ENCODE measurements at regions not wholly inside any gene's neighbourhood (a gene's known extent, or its start where the extent isn't known, plus 50 kb on each side); places are given as distances from the start of the nearest gene placed in this dataset.
"Not testable (repeated sequence)": the region's sequence is repeated elsewhere in the genome, so short reads cannot be mapped to it uniquely, and the experiment has no call there.

GRCh38 chr5:174526177-174526576 lies 198.2 kb upstream of the MSX2 start:
- no peak for ATAC-seq
- Mint-ChIP-seq H3K27me3 (peaks cover 13% of the 10 kb centered on the region), H3K36me3 (ENCODE audit: low read depth) (no peaks in the 10 kb centered on the region), H3K9me3 (ENCODE audit: low read depth) (peaks cover 2% of the 10 kb centered on the region), H3K27ac (no peak overlapping the region), H3K4me3 (no peak overlapping the region), H3K4me1 (no peaks in the 10 kb centered on the region)
- no peak for DNase-seq
- ChIA-PET POLR2A (no interaction called here), CTCF (no interaction called here)
- intact Hi-C loops (cut with DNase I, micrococcal nuclease), result no loop called here

- Mint-ChIP-seq H3K4me3 (no peak overlapping the region), H3K36me3 (ENCODE audit: low read depth) (no peaks in the 10 kb centered on the region), H3K27me3 (peaks cover 15% of the 10 kb centered on the region), H3K4me1 (peaks cover 4% of the 10 kb centered on the region), H3K9me3 (ENCODE audit: low read depth) (no peaks in the 10 kb centered on the region), H3K27ac (no peak overlapping the region)
- CTCF ChIA-PET, result no interaction called here
- POLR2A ChIA-PET, result no interaction called here
- intact Hi-C loops (cut with DNase I, micrococcal nuclease), result no loop called here
- ATAC-seq, result no peak
- no peak for DNase-seq
Observed at GRCh38 chr5:174527916-174528540, 196.4 kb upstream of the MSX2 start.

GRCh38 chr5:174528821-174529544 lies 195.4 kb upstream of the MSX2 start:
- H3K4me3 Mint-ChIP-seq, result no peak overlapping the region
- ChIA-PET CTCF (no interaction called here), POLR2A (no interaction called here)
- peaks cover 13% of the 10 kb centered on the region for H3K27me3 Mint-ChIP-seq
- no peak overlapping the region for H3K27ac Mint-ChIP-seq
- peaks cover 4% of the 10 kb centered on the region for H3K4me1 Mint-ChIP-seq
- no peaks in the 10 kb centered on the region for H3K9me3 Mint-ChIP-seq (ENCODE audit: low read depth)
- no peak for DNase-seq
- H3K36me3 Mint-ChIP-seq (ENCODE audit: low read depth), result no peaks in the 10 kb centered on the region
- intact Hi-C loops (cut with DNase I, micrococcal nuclease), result no loop called here
- no peak for ATAC-seq

GRCh38 chr5:174529925-174530681 lies 194.3 kb upstream of the MSX2 start:
- Mint-ChIP-seq H3K36me3 (ENCODE audit: low read depth) (no peaks in the 10 kb centered on the region), H3K9me3 (ENCODE audit: low read depth) (no peaks in the 10 kb centered on the region), H3K4me1 (peaks cover 4% of the 10 kb centered on the region), H3K27me3 (peaks cover 13% of the 10 kb centered on the region), H3K27ac (no peak overlapping the region), H3K4me3 (no peak overlapping the region)
- ATAC-seq (no peak), DNase-seq (no peak)
- intact Hi-C loops (cut with DNase I, micrococcal nuclease), result no loop called here
- ChIA-PET POLR2A (no interaction called here), CTCF (no interaction called here)

GRCh38 chr5:174531782-174532191 lies 192.6 kb upstream of the MSX2 start:
- Mint-ChIP-seq H3K27ac (no peak overlapping the region), H3K27me3 (peaks cover 11% of the 10 kb centered on the region), H3K36me3 (ENCODE audit: low read depth) (no peaks in the 10 kb centered on the region), H3K4me3 (no peak overlapping the region), H3K4me1 (peaks cover 4% of the 10 kb centered on the region), H3K9me3 (ENCODE audit: low read depth) (no peaks in the 10 kb centered on the region)
- ChIA-PET CTCF (no interaction called here), POLR2A (no interaction called here)
- intact Hi-C loops (cut with DNase I, micrococcal nuclease), result no loop called here
- DNase-seq (no peak), ATAC-seq (no peak)

- DNase-seq (peak; percentile 61), ATAC-seq (peak; percentile 81)
- POLR2A ChIA-PET, result no interaction called here
- peaks cover 4% of the 10 kb centered on the region for H3K4me1 Mint-ChIP-seq
- no peaks in the 10 kb centered on the region for H3K9me3 Mint-ChIP-seq (ENCODE audit: low read depth)
- peaks cover 11% of the 10 kb centered on the region for H3K27me3 Mint-ChIP-seq
- no peak overlapping the region for H3K4me3 Mint-ChIP-seq
- CTCF ChIA-PET, result no interaction called here
- intact Hi-C loops (cut with DNase I, micrococcal nuclease), result no loop called here
- H3K36me3 Mint-ChIP-seq (ENCODE audit: low read depth), result no peaks in the 10 kb centered on the region
- no peak overlapping the region for H3K27ac Mint-ChIP-seq
Observed at GRCh38 chr5:174532455-174533453, 191.6 kb upstream of the MSX2 start.

- Mint-ChIP-seq H3K9me3 (ENCODE audit: low read depth) (no peaks in the 10 kb centered on the region), H3K4me3 (no peak overlapping the region), H3K27ac (no peak overlapping the region), H3K36me3 (ENCODE audit: low read depth) (no peaks in the 10 kb centered on the region), H3K4me1 (peaks cover 4% of the 10 kb centered on the region), H3K27me3 (peaks cover 11% of the 10 kb centered on the region)
- DNase-seq, result no peak
- intact Hi-C loops (cut with DNase I, micrococcal nuclease), result no loop called here
- ChIA-PET POLR2A (no interaction called here), CTCF (interaction anchor here (0.6 to 0.7 kb wide), 2 partner anchors 9 to 498 kb away, joined by 3 read pairs; no protein-coding TSS in a partner anchor)
- peak; percentile 30 for ATAC-seq
Observed at GRCh38 chr5:174533751-174534241, 190.6 kb upstream of the MSX2 start.

- ChIA-PET POLR2A (no interaction called here), CTCF (no interaction called here)
- H3K27me3 Mint-ChIP-seq, result peaks cover 6% of the 10 kb centered on the region
- intact Hi-C loops (cut with DNase I, micrococcal nuclease), result no loop called here
- ATAC-seq, result no peak
- no peak overlapping the region for H3K4me3 Mint-ChIP-seq
- H3K27ac Mint-ChIP-seq, result no peak overlapping the region
- no peak for DNase-seq
- peaks cover 1% of the 10 kb centered on the region for H3K9me3 Mint-ChIP-seq (ENCODE audit: low read depth)
- H3K36me3 Mint-ChIP-seq (ENCODE audit: low read depth), result no peaks in the 10 kb centered on the region
- peaks cover 4% of the 10 kb centered on the region for H3K4me1 Mint-ChIP-seq
Observed at GRCh38 chr5:174535669-174536068, 188.7 kb upstream of the MSX2 start.

GRCh38 chr5:174539823-174540222 lies 184.6 kb upstream of the MSX2 start:
- H3K27me3 Mint-ChIP-seq; POLR2A ChIA-PET; H3K4me3 Mint-ChIP-seq; DNase-seq; CTCF ChIA-PET; H3K9me3 Mint-ChIP-seq (ENCODE audit: low read depth); intact Hi-C loops (cut with DNase I, micrococcal nuclease); ATAC-seq; H3K27ac Mint-ChIP-seq; H3K4me1 Mint-ChIP-seq; H3K36me3 Mint-ChIP-seq (ENCODE audit: low read depth): not testable (repeated sequence)

- no peaks in the 10 kb centered on the region for H3K36me3 Mint-ChIP-seq (ENCODE audit: low read depth)
- no peak for DNase-seq
- intact Hi-C loops (cut with DNase I, micrococcal nuclease), result no loop called here
- H3K9me3 Mint-ChIP-seq (ENCODE audit: low read depth), result peaks cover 1% of the 10 kb centered on the region
- no peaks in the 10 kb centered on the region for H3K27me3 Mint-ChIP-seq
- H3K4me1 Mint-ChIP-seq, result no peaks in the 10 kb centered on the region
- no peak overlapping the region for H3K27ac Mint-ChIP-seq
- ATAC-seq, result no peak
- no peak overlapping the region for H3K4me3 Mint-ChIP-seq
- POLR2A ChIA-PET, result no interaction called here
- CTCF ChIA-PET, result no interaction called here
Observed at GRCh38 chr5:174542037-174542436, 182.3 kb upstream of the MSX2 start.

- no peaks in the 10 kb centered on the region for H3K36me3 Mint-ChIP-seq (ENCODE audit: low read depth)
- H3K4me3 Mint-ChIP-seq, result no peak overlapping the region
- H3K27ac Mint-ChIP-seq, result no peak overlapping the region
- no peaks in the 10 kb centered on the region for H3K4me1 Mint-ChIP-seq
- intact Hi-C loops (cut with DNase I, micrococcal nuclease), result no loop called here
- DNase-seq (no peak), ATAC-seq (no peak)
- H3K27me3 Mint-ChIP-seq, result no peaks in the 10 kb centered on the region
- POLR2A ChIA-PET, result no interaction called here
- CTCF ChIA-PET, result no interaction called here
- H3K9me3 Mint-ChIP-seq (ENCODE audit: low read depth), result peaks cover 1% of the 10 kb centered on the region
Observed at GRCh38 chr5:174542471-174542870, 181.9 kb upstream of the MSX2 start.

Data from activated CD4-positive, alpha-beta T cell treated with anti-CD3 and anti-CD28 coated beads for 36 hours (primary cell).